ENCODE measurements at regions not wholly inside any gene's neighbourhood (a gene's known extent, or its start where the extent isn't known, plus 50 kb on each side); places are given as distances from the start of the nearest gene placed in this dataset.

- TF ChIP-seq, protein P1, sequence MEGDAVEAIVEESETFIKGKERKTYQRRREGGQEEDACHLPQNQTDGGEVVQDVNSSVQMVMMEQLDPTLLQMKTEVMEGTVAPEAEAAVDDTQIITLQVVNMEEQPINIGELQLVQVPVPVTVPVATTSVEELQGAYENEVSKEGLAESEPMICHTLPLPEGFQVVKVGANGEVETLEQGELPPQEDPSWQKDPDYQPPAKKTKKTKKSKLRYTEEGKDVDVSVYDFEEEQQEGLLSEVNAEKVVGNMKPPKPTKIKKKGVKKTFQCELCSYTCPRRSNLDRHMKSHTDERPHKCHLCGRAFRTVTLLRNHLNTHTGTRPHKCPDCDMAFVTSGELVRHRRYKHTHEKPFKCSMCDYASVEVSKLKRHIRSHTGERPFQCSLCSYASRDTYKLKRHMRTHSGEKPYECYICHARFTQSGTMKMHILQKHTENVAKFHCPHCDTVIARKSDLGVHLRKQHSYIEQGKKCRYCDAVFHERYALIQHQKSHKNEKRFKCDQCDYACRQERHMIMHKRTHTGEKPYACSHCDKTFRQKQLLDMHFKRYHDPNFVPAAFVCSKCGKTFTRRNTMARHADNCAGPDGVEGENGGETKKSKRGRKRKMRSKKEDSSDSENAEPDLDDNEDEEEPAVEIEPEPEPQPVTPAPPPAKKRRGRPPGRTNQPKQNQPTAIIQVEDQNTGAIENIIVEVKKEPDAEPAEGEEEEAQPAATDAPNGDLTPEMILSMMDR (IDR thresholded peaks at IDR 0.05; ENCODE audit: low read length): no peak
- TF ChIP-seq EZH2 (IDR thresholded peaks at IDR 0.05; ENCODE audit: borderline replicate concordance, low read length): no peak
These were observed 576.9 kb downstream of the BNC2 start for GRCh38 chr9:16293610-16294009.

Data from OCI-LY1 (cell line).